ENCODE measurements at regions not wholly inside any gene's neighbourhood (a gene's known extent, or its start where the extent isn't known, plus 50 kb on each side); places are given as distances from the start of the nearest gene placed in this dataset.

GRCh38 chr1:38534473-38534823, 325.1 kb downstream of the RRAGC start:
- no peak overlapping the region for H3K4me3 ChIP-seq (ENCODE audit: severe bottlenecking)
- no peaks in the 10 kb centered on the region for H3K9me3 ChIP-seq (ENCODE audit: severe bottlenecking)
- no peaks in the 10 kb centered on the region for H3K4me1 ChIP-seq (ENCODE audit: insufficient read depth, poor library complexity, severe bottlenecking)
- H3K36me3 ChIP-seq (ENCODE audit: low read depth): no peaks in the 10 kb centered on the region
- H3K27me3 ChIP-seq (ENCODE audit: insufficient read depth, poor library complexity, severe bottlenecking): no peaks in the 10 kb centered on the region
- ATAC-seq (ENCODE audit: low read depth) (no peak), DNase-seq (ENCODE audit: low spot score) (no peak)
- TF ChIP-seq CTCF (IDR thresholded peaks at IDR 0.05; ENCODE audit: poor library complexity, severe bottlenecking): no peak
- H3K27ac ChIP-seq (ENCODE audit: poor library complexity, severe bottlenecking): no peak overlapping the region

- no peaks in the 10 kb centered on the region for H3K27me3 ChIP-seq (ENCODE audit: insufficient read depth, poor library complexity, severe bottlenecking)
- H3K36me3 ChIP-seq (ENCODE audit: low read depth): no peaks in the 10 kb centered on the region
- H3K4me3 ChIP-seq (ENCODE audit: severe bottlenecking): no peak overlapping the region
- TF ChIP-seq CTCF (IDR thresholded peaks at IDR 0.05; ENCODE audit: poor library complexity, severe bottlenecking): no peak
- no peak for DNase-seq (ENCODE audit: low spot score)
- H3K9me3 ChIP-seq (ENCODE audit: severe bottlenecking): no peaks in the 10 kb centered on the region
- no peak for ATAC-seq (ENCODE audit: low read depth)
- H3K4me1 ChIP-seq (ENCODE audit: insufficient read depth, poor library complexity, severe bottlenecking): no peaks in the 10 kb centered on the region
- no peak overlapping the region for H3K27ac ChIP-seq (ENCODE audit: poor library complexity, severe bottlenecking)
Observed at GRCh38 chr1:38533772-38534472, 325.6 kb downstream of the RRAGC start.

- peaks cover 12% of the 10 kb centered on the region for H3K27me3 ChIP-seq (ENCODE audit: insufficient read depth, poor library complexity, severe bottlenecking)
- no peak for ATAC-seq (ENCODE audit: low read depth)
Observed at GRCh38 chr1:38530957-38531356, 328.6 kb downstream of the RRAGC start.

GRCh38 chr1:38529946-38530345, 329.6 kb downstream of the RRAGC start:
- Histone ChIP-seq H3K27ac (ENCODE audit: poor library complexity, severe bottlenecking) (no peak overlapping the region), H3K27me3 (ENCODE audit: insufficient read depth, poor library complexity, severe bottlenecking) (peaks cover 16% of the 10 kb centered on the region), H3K4me1 (ENCODE audit: insufficient read depth, poor library complexity, severe bottlenecking) (no peaks in the 10 kb centered on the region), H3K9me3 (ENCODE audit: severe bottlenecking) (no peaks in the 10 kb centered on the region), H3K4me3 (ENCODE audit: severe bottlenecking) (no peak overlapping the region), H3K36me3 (ENCODE audit: low read depth) (no peaks in the 10 kb centered on the region)
- TF ChIP-seq CTCF (IDR thresholded peaks at IDR 0.05; ENCODE audit: poor library complexity, severe bottlenecking): no peak
- no peak for ATAC-seq (ENCODE audit: low read depth)
- DNase-seq (ENCODE audit: low spot score): no peak

More at GRCh38 chr1:38530957-38531356, 328.6 kb downstream of the RRAGC start:
- no peak for DNase-seq (ENCODE audit: low spot score)
- no peaks in the 10 kb centered on the region for H3K4me1 ChIP-seq (ENCODE audit: insufficient read depth, poor library complexity, severe bottlenecking)
- TF ChIP-seq CTCF (IDR thresholded peaks at IDR 0.05; ENCODE audit: poor library complexity, severe bottlenecking): no peak
- H3K27ac ChIP-seq (ENCODE audit: poor library complexity, severe bottlenecking): no peak overlapping the region
- no peaks in the 10 kb centered on the region for H3K36me3 ChIP-seq (ENCODE audit: low read depth)
- H3K9me3 ChIP-seq (ENCODE audit: severe bottlenecking): no peaks in the 10 kb centered on the region
- no peak overlapping the region for H3K4me3 ChIP-seq (ENCODE audit: severe bottlenecking)

- Histone ChIP-seq H3K4me3 (ENCODE audit: severe bottlenecking) (no peak overlapping the region), H3K36me3 (ENCODE audit: low read depth) (no peaks in the 10 kb centered on the region), H3K27me3 (ENCODE audit: insufficient read depth, poor library complexity, severe bottlenecking) (peaks cover 16% of the 10 kb centered on the region), H3K4me1 (ENCODE audit: insufficient read depth, poor library complexity, severe bottlenecking) (no peaks in the 10 kb centered on the region), H3K9me3 (ENCODE audit: severe bottlenecking) (no peaks in the 10 kb centered on the region), H3K27ac (ENCODE audit: poor library complexity, severe bottlenecking) (no peak overlapping the region)
- DNase-seq (ENCODE audit: low spot score): no peak
- ATAC-seq (ENCODE audit: low read depth): no peak
- TF ChIP-seq CTCF (IDR thresholded peaks at IDR 0.05; ENCODE audit: poor library complexity, severe bottlenecking): no peak
Observed at GRCh38 chr1:38529391-38529790, 330.2 kb downstream of the RRAGC start.

Measured in RWPE2 (cell line).